ENCODE measurements at regions not wholly inside any gene's neighbourhood (a gene's known extent, or its start where the extent isn't known, plus 50 kb on each side); places are given as distances from the start of the nearest gene placed in this dataset.

DNA sequence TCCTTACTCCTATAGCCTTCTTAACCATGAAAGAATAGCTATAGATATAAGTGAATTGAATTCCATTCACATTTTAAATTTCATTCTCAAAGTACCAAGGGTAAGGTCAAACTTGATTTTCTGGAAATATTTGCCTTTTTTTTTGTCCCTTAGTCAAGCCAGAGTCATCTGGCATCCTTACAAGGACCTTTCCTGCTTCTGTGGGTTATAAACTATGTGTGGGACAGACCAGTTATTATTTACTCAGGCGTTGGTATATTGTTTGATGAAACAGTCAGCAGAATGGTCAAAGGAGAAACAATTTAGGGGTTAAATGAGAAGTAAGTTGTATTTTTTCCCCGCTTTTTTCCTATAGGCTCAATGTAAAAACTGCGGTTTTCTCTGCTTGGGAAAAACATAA, 1103.2 kb upstream of the ZEB2 start:
- Mint-ChIP-seq H3K36me3 (ENCODE audit: low read depth, unreplicated experiment) (no peaks in the 10 kb centered on the region), H3K4me1 (ENCODE audit: low read depth, unreplicated experiment) (peaks cover 2% of the 10 kb centered on the region), H3K9me3 (ENCODE audit: unreplicated experiment) (no peaks in the 10 kb centered on the region), H3K4me3 (ENCODE audit: unreplicated experiment) (no peak overlapping the region), H3K27me3 (ENCODE audit: low read depth, unreplicated experiment) (no peaks in the 10 kb centered on the region), H3K27ac (ENCODE audit: unreplicated experiment) (no peak overlapping the region)
- Histone ChIP-seq H3K27me3 (ENCODE audit: insufficient read depth, low read length) (no peaks in the 10 kb centered on the region), H3K79me2 (ENCODE audit: insufficient read depth, low read length) (no peaks in the 10 kb centered on the region), H2AFZ (ENCODE audit: low read depth, low read length) (no peak overlapping the region), H3K4me3 (ENCODE audit: insufficient read depth, low read depth, low read length) (no peak overlapping the region), H3K4me2 (ENCODE audit: low read length) (peak overlapping the region; percentile 54), H3K27ac (ENCODE audit: low read depth, low read length) (no peak overlapping the region), H3K9ac (ENCODE audit: low read length) (no peak overlapping the region), H3K9me3 (ENCODE audit: insufficient read depth, low read depth, low read length) (no peaks in the 10 kb centered on the region), H3K4me1 (ENCODE audit: insufficient read depth, low read length) (peaks cover 5% of the 10 kb centered on the region), H4K20me1 (ENCODE audit: insufficient read depth, low read length) (no peaks in the 10 kb centered on the region), H3K36me3 (ENCODE audit: insufficient read depth, low read length) (no peaks in the 10 kb centered on the region)
- DNase-seq (ENCODE audit: low read depth) (peak; percentile 87), FAIRE-seq (peak; percentile 52)
- no peak for TF ChIP-seq EZH2 (IDR thresholded peaks at IDR 0.05; ENCODE audit: insufficient read depth, low read length)
- TF ChIP-seq, protein P1, sequence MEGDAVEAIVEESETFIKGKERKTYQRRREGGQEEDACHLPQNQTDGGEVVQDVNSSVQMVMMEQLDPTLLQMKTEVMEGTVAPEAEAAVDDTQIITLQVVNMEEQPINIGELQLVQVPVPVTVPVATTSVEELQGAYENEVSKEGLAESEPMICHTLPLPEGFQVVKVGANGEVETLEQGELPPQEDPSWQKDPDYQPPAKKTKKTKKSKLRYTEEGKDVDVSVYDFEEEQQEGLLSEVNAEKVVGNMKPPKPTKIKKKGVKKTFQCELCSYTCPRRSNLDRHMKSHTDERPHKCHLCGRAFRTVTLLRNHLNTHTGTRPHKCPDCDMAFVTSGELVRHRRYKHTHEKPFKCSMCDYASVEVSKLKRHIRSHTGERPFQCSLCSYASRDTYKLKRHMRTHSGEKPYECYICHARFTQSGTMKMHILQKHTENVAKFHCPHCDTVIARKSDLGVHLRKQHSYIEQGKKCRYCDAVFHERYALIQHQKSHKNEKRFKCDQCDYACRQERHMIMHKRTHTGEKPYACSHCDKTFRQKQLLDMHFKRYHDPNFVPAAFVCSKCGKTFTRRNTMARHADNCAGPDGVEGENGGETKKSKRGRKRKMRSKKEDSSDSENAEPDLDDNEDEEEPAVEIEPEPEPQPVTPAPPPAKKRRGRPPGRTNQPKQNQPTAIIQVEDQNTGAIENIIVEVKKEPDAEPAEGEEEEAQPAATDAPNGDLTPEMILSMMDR (IDR thresholded peaks at IDR 0.05; ENCODE audit: insufficient read depth, low read depth, low read length) = no peak

DNA sequence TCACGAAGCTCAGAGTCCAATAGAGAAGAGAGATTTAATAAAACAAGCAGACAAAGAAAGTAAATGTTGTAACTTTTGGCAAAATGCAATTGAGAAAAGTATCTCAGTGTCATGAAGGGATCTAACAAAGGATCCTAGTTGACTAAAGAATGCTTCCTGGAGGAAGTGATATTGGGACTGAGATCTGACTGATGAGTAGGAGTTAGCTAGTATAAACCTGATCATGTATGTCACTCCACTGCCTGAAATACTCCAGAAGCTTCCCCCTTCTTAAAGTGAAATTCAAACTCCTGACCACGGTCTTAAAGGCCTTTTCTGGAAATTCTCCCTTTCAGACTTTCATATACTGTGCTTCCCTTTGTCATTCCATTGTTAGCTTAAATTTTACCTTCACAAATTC, 1102.4 kb upstream of the ZEB2 start:
- TF ChIP-seq EZH2 (IDR thresholded peaks at IDR 0.05; ENCODE audit: insufficient read depth, low read length) = no peak
- TF ChIP-seq, protein P1 (IDR thresholded peaks at IDR 0.05; ENCODE audit: insufficient read depth, low read depth, low read length) = no peak
- H3K27ac ChIP-seq (ENCODE audit: low read depth, low read length) = no peak overlapping the region
- H3K4me1 ChIP-seq (ENCODE audit: insufficient read depth, low read length) = peaks cover 5% of the 10 kb centered on the region
- no peak overlapping the region for H2AFZ ChIP-seq (ENCODE audit: low read depth, low read length)
- no peak for DNase-seq (ENCODE audit: low read depth)
- H3K79me2 ChIP-seq (ENCODE audit: insufficient read depth, low read length) = no peaks in the 10 kb centered on the region
- FAIRE-seq = peak; percentile 54
- no peak overlapping the region for H3K4me3 ChIP-seq (ENCODE audit: insufficient read depth, low read depth, low read length)
- H3K9ac ChIP-seq (ENCODE audit: low read length) = no peak overlapping the region
- H3K9me3 ChIP-seq (ENCODE audit: insufficient read depth, low read depth, low read length) = no peaks in the 10 kb centered on the region
- Mint-ChIP-seq H3K27me3 (ENCODE audit: low read depth, unreplicated experiment) (no peaks in the 10 kb centered on the region), H3K9me3 (ENCODE audit: unreplicated experiment) (no peaks in the 10 kb centered on the region), H3K4me1 (ENCODE audit: low read depth, unreplicated experiment) (peaks cover 2% of the 10 kb centered on the region), H3K4me3 (ENCODE audit: unreplicated experiment) (no peak overlapping the region), H3K36me3 (ENCODE audit: low read depth, unreplicated experiment) (no peaks in the 10 kb centered on the region), H3K27ac (ENCODE audit: unreplicated experiment) (peak overlapping the region; percentile 16)
- H3K36me3 ChIP-seq (ENCODE audit: insufficient read depth, low read length) = no peaks in the 10 kb centered on the region
- no peaks in the 10 kb centered on the region for H4K20me1 ChIP-seq (ENCODE audit: insufficient read depth, low read length)
- no peak overlapping the region for H3K4me2 ChIP-seq (ENCODE audit: low read length)
- no peaks in the 10 kb centered on the region for H3K27me3 ChIP-seq (ENCODE audit: insufficient read depth, low read length)

DNA sequence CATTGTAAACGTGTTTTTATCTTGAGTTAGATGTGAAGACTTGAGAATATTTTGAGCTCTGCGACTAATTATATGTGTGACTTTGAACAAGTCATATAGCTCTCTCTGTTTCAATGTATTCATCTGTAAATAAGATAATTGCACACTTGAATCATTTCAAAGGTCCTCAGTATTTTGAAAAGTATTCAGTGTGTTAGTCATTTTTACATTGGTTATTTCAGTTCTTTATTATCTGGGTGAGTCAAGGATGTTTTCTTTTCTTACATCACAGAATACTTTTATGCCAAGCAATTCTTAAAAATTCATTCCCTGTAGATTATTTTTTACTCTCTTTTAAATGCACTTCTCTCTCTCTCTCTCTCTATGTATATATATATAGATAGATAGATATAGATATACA, 1098.0 kb upstream of the ZEB2 start:
- FAIRE-seq (peak; percentile 56), DNase-seq (ENCODE audit: low read depth) (peak; percentile 60)
- H3K9me3 ChIP-seq (ENCODE audit: insufficient read depth, low read depth, low read length) = no peaks in the 10 kb centered on the region
- Mint-ChIP-seq H3K36me3 (ENCODE audit: low read depth, unreplicated experiment) (no peaks in the 10 kb centered on the region), H3K9me3 (ENCODE audit: unreplicated experiment) (no peaks in the 10 kb centered on the region), H3K27me3 (ENCODE audit: low read depth, unreplicated experiment) (no peaks in the 10 kb centered on the region), H3K27ac (ENCODE audit: unreplicated experiment) (no peak overlapping the region), H3K4me1 (ENCODE audit: low read depth, unreplicated experiment) (no peaks in the 10 kb centered on the region), H3K4me3 (ENCODE audit: unreplicated experiment) (no peak overlapping the region)
- H3K4me2 ChIP-seq (ENCODE audit: low read length) = peak overlapping the region; percentile 42
- H3K36me3 ChIP-seq (ENCODE audit: insufficient read depth, low read length) = no peaks in the 10 kb centered on the region
- H3K4me3 ChIP-seq (ENCODE audit: insufficient read depth, low read depth, low read length) = no peak overlapping the region
- H3K27ac ChIP-seq (ENCODE audit: low read depth, low read length) = no peak overlapping the region
- no peak overlapping the region for H3K9ac ChIP-seq (ENCODE audit: low read length)
- no peak overlapping the region for H2AFZ ChIP-seq (ENCODE audit: low read depth, low read length)
- TF ChIP-seq, protein P1 (IDR thresholded peaks at IDR 0.05; ENCODE audit: insufficient read depth, low read depth, low read length) = no peak
- TF ChIP-seq EZH2 (IDR thresholded peaks at IDR 0.05; ENCODE audit: insufficient read depth, low read length) = no peak
- no peaks in the 10 kb centered on the region for H3K79me2 ChIP-seq (ENCODE audit: insufficient read depth, low read length)
- H4K20me1 ChIP-seq (ENCODE audit: insufficient read depth, low read length) = no peaks in the 10 kb centered on the region
- H3K4me1 ChIP-seq (ENCODE audit: insufficient read depth, low read length) = no peaks in the 10 kb centered on the region
- H3K27me3 ChIP-seq (ENCODE audit: insufficient read depth, low read length) = no peaks in the 10 kb centered on the region

Data from astrocyte (in vitro differentiated cells and primary cell).